Neural crest cell (in vitro differentiated cells): ENCODE measurements at regions not wholly inside any gene's neighbourhood (a gene's known extent, or its start where the extent isn't known, plus 50 kb on each side); places are given as distances from the start of the nearest gene placed in this dataset.

Experiments
- DNase-seq: peaks from one replicate; pipeline ENCODE4 v3.0.0; 2021; ENCODE audit warnings: low read depth, mixed read lengths, low spot score
- H3K27ac Mint-ChIP-seq: one replicate; pipeline ENCODE4 v1.8.0; 2021; ENCODE audit warnings: mild to moderate bottlenecking, mixed read lengths; ENCODE audit not compliant: unreplicated experiment
- H3K27me3 Mint-ChIP-seq: 2 replicates; pipeline ENCODE4 v1.8.0; 2021; ENCODE audit warnings: low read depth, mild to moderate bottlenecking, mixed read lengths
- H3K36me3 Mint-ChIP-seq: 2 replicates; pipeline ENCODE4 v1.8.0; 2021; ENCODE audit warnings: low read depth, mild to moderate bottlenecking, mixed read lengths
- H3K4me1 Mint-ChIP-seq: 2 replicates; pipeline ENCODE4 v1.8.0; 2021; ENCODE audit warnings: mixed read lengths
- H3K4me3 Mint-ChIP-seq: one replicate; pipeline ENCODE4 v1.8.0; 2021; ENCODE audit warnings: mild to moderate bottlenecking, mixed read lengths
- H3K9me3 Mint-ChIP-seq: 2 replicates; pipeline ENCODE4 v1.8.0; 2021; ENCODE audit warnings: mixed read lengths
- CTCF ChIP-seq: fragments of 200-600 bp; sonication (generic); conservative IDR thresholded peaks from 2 replicates; pipeline ENCODE4 v1.5.0; 2021; ENCODE audit warnings: antibody characterized with exemption, mild to moderate bottlenecking

GRCh38 chr1:29912425-29912824, 676.1 kb downstream of the PTPRU start:
- peak; percentile 38 for TF ChIP-seq CTCF
- H3K27me3 Mint-ChIP-seq: peaks cover 3% of the 10 kb centered on the region
- DNase-seq: no peak
- no peaks in the 10 kb centered on the region for H3K9me3 Mint-ChIP-seq
- no peak overlapping the region for H3K4me3 Mint-ChIP-seq
- H3K27ac Mint-ChIP-seq: no peak overlapping the region
- H3K36me3 Mint-ChIP-seq: no peaks in the 10 kb centered on the region
- H3K4me1 Mint-ChIP-seq: no peaks in the 10 kb centered on the region

- Mint-ChIP-seq H3K4me1 (peaks cover 6% of the 10 kb centered on the region), H3K36me3 (no peaks in the 10 kb centered on the region), H3K4me3 (no peak overlapping the region), H3K27ac (no peak overlapping the region), H3K9me3 (no peaks in the 10 kb centered on the region), H3K27me3 (no peaks in the 10 kb centered on the region)
- TF ChIP-seq CTCF: no peak
- DNase-seq: no peak
Observed at GRCh38 chr1:29909962-29910361, 673.6 kb downstream of the PTPRU start.

GRCh38 chr1:29907596-29907995, 671.3 kb downstream of the PTPRU start:
- no peak overlapping the region for H3K4me3 Mint-ChIP-seq
- H3K36me3 Mint-ChIP-seq: no peaks in the 10 kb centered on the region

GRCh38 chr1:29906927-29907326, 670.6 kb downstream of the PTPRU start:
- H3K4me1 Mint-ChIP-seq: peaks cover 6% of the 10 kb centered on the region

More at GRCh38 chr1:29907596-29907995, 671.3 kb downstream of the PTPRU start:
- peaks cover 6% of the 10 kb centered on the region for H3K4me1 Mint-ChIP-seq
- DNase-seq: no peak
- H3K9me3 Mint-ChIP-seq: no peaks in the 10 kb centered on the region
- H3K27ac Mint-ChIP-seq: no peak overlapping the region
- H3K27me3 Mint-ChIP-seq: peaks cover 1% of the 10 kb centered on the region
- TF ChIP-seq CTCF: no peak

GRCh38 chr1:29903548-29904166, 667.3 kb downstream of the PTPRU start:
- no peak overlapping the region for H3K4me3 Mint-ChIP-seq
- no peak for TF ChIP-seq CTCF
- H3K27ac Mint-ChIP-seq: no peak overlapping the region
- no peak for DNase-seq
- H3K36me3 Mint-ChIP-seq: no peaks in the 10 kb centered on the region
- no peaks in the 10 kb centered on the region for H3K9me3 Mint-ChIP-seq
- H3K27me3 Mint-ChIP-seq: peaks cover 13% of the 10 kb centered on the region
- H3K4me1 Mint-ChIP-seq: peaks cover 6% of the 10 kb centered on the region

More at GRCh38 chr1:29906927-29907326, 670.6 kb downstream of the PTPRU start:
- H3K27ac Mint-ChIP-seq: no peak overlapping the region
- H3K9me3 Mint-ChIP-seq: no peaks in the 10 kb centered on the region
- H3K27me3 Mint-ChIP-seq: peaks cover 5% of the 10 kb centered on the region
- no peak overlapping the region for H3K4me3 Mint-ChIP-seq
- H3K36me3 Mint-ChIP-seq: no peaks in the 10 kb centered on the region
- DNase-seq: no peak
- TF ChIP-seq CTCF: no peak
